OCI-LY1 (cell line): ENCODE measurements at regions not wholly inside any gene's neighbourhood (a gene's known extent, or its start where the extent isn't known, plus 50 kb on each side); places are given as distances from the start of the nearest gene placed in this dataset.

Experiments
- EZH2 ChIP-seq: fragments of 200-600 bp; sonication (generic), shearing (Covaris generic); IDR thresholded peaks from 2 replicates; pipeline ENCODE4 v1.8.0; 2017; ENCODE audit warnings: borderline replicate concordance, mixed run types, mild to moderate bottlenecking, antibody characterized with exemption, low read length, moderate library complexity, mixed read lengths
- TF ChIP-seq, protein P1 (sequence below): fragments of 200-600 bp; sonication (generic), shearing (Covaris generic); IDR thresholded peaks from 2 replicates; pipeline ENCODE4 v1.5.1; 2017; ENCODE audit warnings: mild to moderate bottlenecking, antibody characterized with exemption, low read length, moderate library complexity, mixed read lengths

- TF ChIP-seq, protein P1, sequence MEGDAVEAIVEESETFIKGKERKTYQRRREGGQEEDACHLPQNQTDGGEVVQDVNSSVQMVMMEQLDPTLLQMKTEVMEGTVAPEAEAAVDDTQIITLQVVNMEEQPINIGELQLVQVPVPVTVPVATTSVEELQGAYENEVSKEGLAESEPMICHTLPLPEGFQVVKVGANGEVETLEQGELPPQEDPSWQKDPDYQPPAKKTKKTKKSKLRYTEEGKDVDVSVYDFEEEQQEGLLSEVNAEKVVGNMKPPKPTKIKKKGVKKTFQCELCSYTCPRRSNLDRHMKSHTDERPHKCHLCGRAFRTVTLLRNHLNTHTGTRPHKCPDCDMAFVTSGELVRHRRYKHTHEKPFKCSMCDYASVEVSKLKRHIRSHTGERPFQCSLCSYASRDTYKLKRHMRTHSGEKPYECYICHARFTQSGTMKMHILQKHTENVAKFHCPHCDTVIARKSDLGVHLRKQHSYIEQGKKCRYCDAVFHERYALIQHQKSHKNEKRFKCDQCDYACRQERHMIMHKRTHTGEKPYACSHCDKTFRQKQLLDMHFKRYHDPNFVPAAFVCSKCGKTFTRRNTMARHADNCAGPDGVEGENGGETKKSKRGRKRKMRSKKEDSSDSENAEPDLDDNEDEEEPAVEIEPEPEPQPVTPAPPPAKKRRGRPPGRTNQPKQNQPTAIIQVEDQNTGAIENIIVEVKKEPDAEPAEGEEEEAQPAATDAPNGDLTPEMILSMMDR, result no peak
- no peak for TF ChIP-seq EZH2
Observed at GRCh38 chr13:31476266-31476665, 263.1 kb upstream of the RXFP2 start.
